Occipital lobe (tissue), 1 donor: ENCODE measurements at regions not wholly inside any gene's neighbourhood (a gene's known extent, or its start where the extent isn't known, plus 50 kb on each side); places are given as distances from the start of the nearest gene placed in this dataset.
A peak's percentile ranks its signal among the peaks of the same experiment; 100 is the strongest.

Experiments
- DNase-seq: peaks from one replicate; lab custom pipeline; 2025; lab: John Stamatoyannopoulos, UW

- DNase-seq: no peak
Measured at GRCh38 chr11:70699294-70700221, 301.2 kb downstream of the CTTN start.

GRCh38 chr11:70700453-70700852 lies 302.1 kb downstream of the CTTN start:
- no peak for DNase-seq

GRCh38 chr11:70700871-70701270 lies 302.5 kb downstream of the CTTN start:
- no peak for DNase-seq

GRCh38 chr11:70702040-70702648 lies 303.8 kb downstream of the CTTN start:
- no peak for DNase-seq

- no peak for DNase-seq
Measured at GRCh38 chr11:70703141-70704064, 305.1 kb downstream of the CTTN start.

- no peak for DNase-seq
Measured at GRCh38 chr11:70705097-70705496, 306.8 kb downstream of the CTTN start.

- no peak for DNase-seq
Measured at GRCh38 chr11:70705930-70706329, 307.6 kb downstream of the CTTN start.

GRCh38 chr11:70707821-70708220 lies 309.5 kb downstream of the CTTN start:
- DNase-seq: no peak

- no peak for DNase-seq
Measured at GRCh38 chr11:70709596-70709995, 311.3 kb downstream of the CTTN start.

- DNase-seq: no peak
Measured at GRCh38 chr11:70710192-70710591, 311.9 kb downstream of the CTTN start.

GRCh38 chr11:70710601-70711000 lies 312.3 kb downstream of the CTTN start:
- DNase-seq: no peak

GRCh38 chr11:70711095-70711910 lies 313.0 kb downstream of the CTTN start:
- DNase-seq: no peak

- no peak for DNase-seq
Measured at GRCh38 chr11:70711911-70712185, 313.5 kb downstream of the CTTN start.

- no peak for DNase-seq
Measured at GRCh38 chr11:70712471-70712870, 314.1 kb downstream of the CTTN start.

GRCh38 chr11:70713086-70713835 lies 314.9 kb downstream of the CTTN start:
- DNase-seq: peak; percentile 14

- DNase-seq: no peak
Measured at GRCh38 chr11:70713988-70714665, 315.8 kb downstream of the CTTN start.

- no peak for DNase-seq
Measured at GRCh38 chr11:70715166-70715951, 317.0 kb downstream of the CTTN start.

GRCh38 chr11:70716216-70716615 lies 317.9 kb downstream of the CTTN start:
- DNase-seq: no peak
